ENCODE measurements at regions not wholly inside any gene's neighbourhood (a gene's known extent, or its start where the extent isn't known, plus 50 kb on each side); places are given as distances from the start of the nearest gene placed in this dataset.

GRCh38 chr10:37582237-37582636, 275.2 kb downstream of the ZNF248 start:
- Histone ChIP-seq H3K36me3 (no peaks in the 10 kb centered on the region), H3K4me3 (no peak overlapping the region), H3K27me3 (no peaks in the 10 kb centered on the region), H3K4me1 (no peaks in the 10 kb centered on the region), H3K27ac (no peak overlapping the region), H3K9me3 (peaks cover 0 to 10% (median 9%) of the 10 kb centered on the region in 3 donors)
- intact Hi-C loops (cut with DNase I) = no loop called here
- no peak for TF ChIP-seq POLR2A (IDR thresholded peaks at IDR 0.05)
- TF ChIP-seq CTCF (IDR thresholded peaks at IDR 0.05) = no peak
- DNase-seq = no peak

GRCh38 chr10:37576154-37576553, 281.3 kb downstream of the ZNF248 start:
- DNase-seq = no peak
- H3K27ac ChIP-seq = no peak overlapping the region
- no peaks in the 10 kb centered on the region for H3K27me3 ChIP-seq
- H3K4me3 ChIP-seq = no peak overlapping the region
- intact Hi-C loops (cut with DNase I) = no loop called here
- 79 to 82% methylated on average over 1 of the region's 1 CpG for WGBS, 2 donors
- H3K9me3 ChIP-seq = peaks cover 0 to 10% (median 9%) of the 10 kb centered on the region in 3 donors
- no peak for TF ChIP-seq CTCF (IDR thresholded peaks at IDR 0.05)
- TF ChIP-seq POLR2A (IDR thresholded peaks at IDR 0.05) = no peak
- H3K4me1 ChIP-seq = no peaks in the 10 kb centered on the region
- H3K36me3 ChIP-seq = no peaks in the 10 kb centered on the region

GRCh38 chr10:37572206-37572605, 285.2 kb downstream of the ZNF248 start:
- Histone ChIP-seq H3K36me3 (no peaks in the 10 kb centered on the region), H3K4me3 (no peak overlapping the region), H3K4me1 (no peaks in the 10 kb centered on the region), H3K27me3 (no peaks in the 10 kb centered on the region), H3K27ac (no peak overlapping the region), H3K9me3 (no peaks in the 10 kb centered on the region)
- DNase-seq = no peak
- 52 to 67% methylated on average over 2 to 3 of the region's 3 CpGs for WGBS, 2 donors
- intact Hi-C loops (cut with DNase I) = no loop called here
- TF ChIP-seq POLR2A (IDR thresholded peaks at IDR 0.05) = no peak
- TF ChIP-seq CTCF (IDR thresholded peaks at IDR 0.05) = no peak

- WGBS, 2 donors = 70 to 71% methylated on average over 6 of the region's 6 CpGs
- no peak overlapping the region for H3K4me3 ChIP-seq
- TF ChIP-seq CTCF (IDR thresholded peaks at IDR 0.05) = no peak
- TF ChIP-seq POLR2A (IDR thresholded peaks at IDR 0.05) = no peak
- intact Hi-C loops (cut with DNase I) = no loop called here
- no peak for DNase-seq
- no peaks in the 10 kb centered on the region for H3K4me1 ChIP-seq
- H3K27me3 ChIP-seq = no peaks in the 10 kb centered on the region
- H3K27ac ChIP-seq = no peak overlapping the region
- no peaks in the 10 kb centered on the region for H3K36me3 ChIP-seq
- no peaks in the 10 kb centered on the region for H3K9me3 ChIP-seq
These were observed 291.1 kb downstream of the ZNF248 start for GRCh38 chr10:37566332-37566731.

- no peaks in the 10 kb centered on the region for H3K36me3 ChIP-seq
- no peak for TF ChIP-seq CTCF (IDR thresholded peaks at IDR 0.05)
- TF ChIP-seq POLR2A (IDR thresholded peaks at IDR 0.05) = no peak
- DNase-seq = no peak
- no peak overlapping the region for H3K4me3 ChIP-seq
- no peaks in the 10 kb centered on the region for H3K9me3 ChIP-seq
- WGBS, 2 donors = 70% methylated on average over 3 of the region's 3 CpGs
- H3K27me3 ChIP-seq = no peaks in the 10 kb centered on the region
- H3K4me1 ChIP-seq = no peaks in the 10 kb centered on the region
- H3K27ac ChIP-seq = no peak overlapping the region
- intact Hi-C loops (cut with DNase I) = no loop called here
These were observed 293.7 kb downstream of the ZNF248 start for GRCh38 chr10:37563715-37564108.
